ENCODE measurements at regions not wholly inside any gene's neighbourhood (a gene's known extent, or its start where the extent isn't known, plus 50 kb on each side); places are given as distances from the start of the nearest gene placed in this dataset.

DNA sequence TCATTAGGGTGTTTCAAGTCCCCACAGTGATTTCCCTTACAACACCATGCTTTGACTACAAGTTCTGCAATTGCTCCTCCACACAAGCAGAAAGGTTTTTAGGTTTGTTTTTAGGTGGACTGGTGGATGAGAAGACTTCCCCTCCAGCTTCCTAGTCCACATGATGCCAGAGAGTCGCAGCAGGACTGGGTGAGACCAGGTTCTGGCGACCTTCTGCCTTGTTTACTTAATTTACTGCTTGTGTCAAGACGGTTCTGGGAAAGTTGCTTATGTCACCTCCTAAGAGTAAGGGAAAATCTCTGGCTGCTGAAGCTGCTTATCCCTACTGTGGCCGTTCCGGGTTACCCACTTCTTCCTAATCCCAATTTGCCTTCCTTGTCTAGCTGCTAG, 76.4 kb downstream of the GLUL start (continued):
- TF ChIP-seq, protein P1, sequence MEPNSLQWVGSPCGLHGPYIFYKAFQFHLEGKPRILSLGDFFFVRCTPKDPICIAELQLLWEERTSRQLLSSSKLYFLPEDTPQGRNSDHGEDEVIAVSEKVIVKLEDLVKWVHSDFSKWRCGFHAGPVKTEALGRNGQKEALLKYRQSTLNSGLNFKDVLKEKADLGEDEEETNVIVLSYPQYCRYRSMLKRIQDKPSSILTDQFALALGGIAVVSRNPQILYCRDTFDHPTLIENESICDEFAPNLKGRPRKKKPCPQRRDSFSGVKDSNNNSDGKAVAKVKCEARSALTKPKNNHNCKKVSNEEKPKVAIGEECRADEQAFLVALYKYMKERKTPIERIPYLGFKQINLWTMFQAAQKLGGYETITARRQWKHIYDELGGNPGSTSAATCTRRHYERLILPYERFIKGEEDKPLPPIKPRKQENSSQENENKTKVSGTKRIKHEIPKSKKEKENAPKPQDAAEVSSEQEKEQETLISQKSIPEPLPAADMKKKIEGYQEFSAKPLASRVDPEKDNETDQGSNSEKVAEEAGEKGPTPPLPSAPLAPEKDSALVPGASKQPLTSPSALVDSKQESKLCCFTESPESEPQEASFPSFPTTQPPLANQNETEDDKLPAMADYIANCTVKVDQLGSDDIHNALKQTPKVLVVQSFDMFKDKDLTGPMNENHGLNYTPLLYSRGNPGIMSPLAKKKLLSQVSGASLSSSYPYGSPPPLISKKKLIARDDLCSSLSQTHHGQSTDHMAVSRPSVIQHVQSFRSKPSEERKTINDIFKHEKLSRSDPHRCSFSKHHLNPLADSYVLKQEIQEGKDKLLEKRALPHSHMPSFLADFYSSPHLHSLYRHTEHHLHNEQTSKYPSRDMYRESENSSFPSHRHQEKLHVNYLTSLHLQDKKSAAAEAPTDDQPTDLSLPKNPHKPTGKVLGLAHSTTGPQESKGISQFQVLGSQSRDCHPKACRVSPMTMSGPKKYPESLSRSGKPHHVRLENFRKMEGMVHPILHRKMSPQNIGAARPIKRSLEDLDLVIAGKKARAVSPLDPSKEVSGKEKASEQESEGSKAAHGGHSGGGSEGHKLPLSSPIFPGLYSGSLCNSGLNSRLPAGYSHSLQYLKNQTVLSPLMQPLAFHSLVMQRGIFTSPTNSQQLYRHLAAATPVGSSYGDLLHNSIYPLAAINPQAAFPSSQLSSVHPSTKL (CRISPR knock-in tag; IDR thresholded peaks at IDR 0.05), result peak; percentile 63
- TF ChIP-seq, protein P2, sequence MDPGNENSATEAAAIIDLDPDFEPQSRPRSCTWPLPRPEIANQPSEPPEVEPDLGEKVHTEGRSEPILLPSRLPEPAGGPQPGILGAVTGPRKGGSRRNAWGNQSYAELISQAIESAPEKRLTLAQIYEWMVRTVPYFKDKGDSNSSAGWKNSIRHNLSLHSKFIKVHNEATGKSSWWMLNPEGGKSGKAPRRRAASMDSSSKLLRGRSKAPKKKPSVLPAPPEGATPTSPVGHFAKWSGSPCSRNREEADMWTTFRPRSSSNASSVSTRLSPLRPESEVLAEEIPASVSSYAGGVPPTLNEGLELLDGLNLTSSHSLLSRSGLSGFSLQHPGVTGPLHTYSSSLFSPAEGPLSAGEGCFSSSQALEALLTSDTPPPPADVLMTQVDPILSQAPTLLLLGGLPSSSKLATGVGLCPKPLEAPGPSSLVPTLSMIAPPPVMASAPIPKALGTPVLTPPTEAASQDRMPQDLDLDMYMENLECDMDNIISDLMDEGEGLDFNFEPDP (CRISPR knock-in tag; conservative IDR thresholded peaks at IDR 0.05), result no peak
- TF ChIP-seq, protein P3, sequence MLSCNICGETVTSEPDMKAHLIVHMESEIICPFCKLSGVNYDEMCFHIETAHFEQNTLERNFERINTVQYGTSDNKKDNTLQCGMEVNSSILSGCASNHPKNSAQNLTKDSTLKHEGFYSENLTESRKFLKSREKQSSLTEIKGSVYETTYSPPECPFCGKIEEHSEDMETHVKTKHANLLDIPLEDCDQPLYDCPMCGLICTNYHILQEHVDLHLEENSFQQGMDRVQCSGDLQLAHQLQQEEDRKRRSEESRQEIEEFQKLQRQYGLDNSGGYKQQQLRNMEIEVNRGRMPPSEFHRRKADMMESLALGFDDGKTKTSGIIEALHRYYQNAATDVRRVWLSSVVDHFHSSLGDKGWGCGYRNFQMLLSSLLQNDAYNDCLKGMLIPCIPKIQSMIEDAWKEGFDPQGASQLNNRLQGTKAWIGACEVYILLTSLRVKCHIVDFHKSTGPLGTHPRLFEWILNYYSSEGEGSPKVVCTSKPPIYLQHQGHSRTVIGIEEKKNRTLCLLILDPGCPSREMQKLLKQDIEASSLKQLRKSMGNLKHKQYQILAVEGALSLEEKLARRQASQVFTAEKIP (CRISPR knock-in tag; IDR thresholded peaks at IDR 0.05; ENCODE audit: borderline replicate concordance), result no peak
- TF ChIP-seq NFATC3 (CRISPR knock-in tag; IDR thresholded peaks at IDR 0.05) (no peak), FOXP1 (IDR thresholded peaks at IDR 0.05) (no peak), FOXP1 (CRISPR knock-in tag; IDR thresholded peaks at IDR 0.05) (no peak), JARID2 (CRISPR knock-in tag; IDR thresholded peaks at IDR 0.05; ENCODE audit: insufficient replicate concordance) (no peak)
- TF ChIP-seq, protein P4, sequence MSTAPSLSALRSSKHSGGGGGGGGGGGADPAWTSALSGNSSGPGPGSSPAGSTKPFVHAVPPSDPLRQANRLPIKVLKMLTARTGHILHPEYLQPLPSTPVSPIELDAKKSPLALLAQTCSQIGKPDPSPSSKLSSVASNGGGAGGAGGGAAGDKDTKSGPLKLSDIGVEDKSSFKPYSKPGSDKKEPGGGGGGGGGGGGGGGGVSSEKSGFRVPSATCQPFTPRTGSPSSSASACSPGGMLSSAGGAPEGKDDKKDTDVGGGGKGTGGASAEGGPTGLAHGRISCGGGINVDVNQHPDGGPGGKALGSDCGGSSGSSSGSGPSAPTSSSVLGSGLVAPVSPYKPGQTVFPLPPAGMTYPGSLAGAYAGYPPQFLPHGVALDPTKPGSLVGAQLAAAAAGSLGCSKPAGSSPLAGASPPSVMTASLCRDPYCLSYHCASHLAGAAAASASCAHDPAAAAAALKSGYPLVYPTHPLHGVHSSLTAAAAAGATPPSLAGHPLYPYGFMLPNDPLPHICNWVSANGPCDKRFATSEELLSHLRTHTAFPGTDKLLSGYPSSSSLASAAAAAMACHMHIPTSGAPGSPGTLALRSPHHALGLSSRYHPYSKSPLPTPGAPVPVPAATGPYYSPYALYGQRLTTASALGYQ (CRISPR knock-in tag; IDR thresholded peaks at IDR 0.05), result no peak
